HepG2 (cell line): ENCODE measurements at regions not wholly inside any gene's neighbourhood (a gene's known extent, or its start where the extent isn't known, plus 50 kb on each side); places are given as distances from the start of the nearest gene placed in this dataset.

Experiments used
- AFF4 ChIP-seq: sonication (generic); formaldehyde crosslinking; IDR thresholded peaks from 2 replicates; pipeline ENCODE4 v1.4.0; 2020; ENCODE audit warnings: missing genetic modification reagents
- ARNTL ChIP-seq: sonication (generic); formaldehyde crosslinking; IDR thresholded peaks from 2 replicates; pipeline ENCODE4 v1.4.0; 2020; ENCODE audit warnings: mild to moderate bottlenecking, missing genetic modification reagents
- FOXP1 ChIP-seq, 2 experiments: fragments of 450-650 bp in 1 of 2; IDR thresholded peaks; 2 replicates each; pipeline ENCODE4 v1.6.1; 2017 to 2018; ENCODE audit warnings: antibody characterized with exemption in 1 of 2
- HHEX ChIP-seq: IDR thresholded peaks from 2 replicates; pipeline ENCODE4 v1.6.1; 2016; ENCODE audit warnings: control low read depth
- KLF12 ChIP-seq: sonication (generic); formaldehyde crosslinking; IDR thresholded peaks from 2 replicates; pipeline ENCODE4 v1.4.0; 2020; ENCODE audit warnings: missing genetic modification reagents, borderline replicate concordance
- MLLT10 ChIP-seq: sonication (generic); formaldehyde crosslinking; IDR thresholded peaks from 2 replicates; pipeline ENCODE4 v1.4.0; 2020; ENCODE audit warnings: missing genetic modification reagents
- PCBP2 ChIP-seq: fragments of 200-400 bp; formaldehyde crosslinking; optimal IDR thresholded peaks from 2 replicates; pipeline ENCODE3; 2018; ENCODE audit warnings: low read length, low read depth; ENCODE audit not compliant: poor library complexity, severe bottlenecking
- POLR2G ChIP-seq: fragments of 200-400 bp; formaldehyde crosslinking; IDR thresholded peaks from 2 replicates; pipeline ENCODE4 v1.6.1; 2018; ENCODE audit warnings: mild to moderate bottlenecking, low read depth, low read length, moderate library complexity
- REXO4 ChIP-seq: sonication (generic); formaldehyde crosslinking; IDR thresholded peaks from 2 replicates; pipeline ENCODE4 v1.8.0; 2022; ENCODE audit warnings: missing genetic modification reagents, mild to moderate bottlenecking, borderline replicate concordance
- SYNCRIP ChIP-seq: fragments of 200-400 bp; formaldehyde crosslinking; IDR thresholded peaks from 2 replicates; pipeline ENCODE4 v1.6.1; 2018; ENCODE audit warnings: mild to moderate bottlenecking, low read depth, low read length; ENCODE audit not compliant: insufficient read depth
- TFAP4 ChIP-seq: sonication (generic); IDR thresholded peaks from 2 replicates; pipeline ENCODE4 v1.6.1; 2016; ENCODE audit warnings: low read depth, borderline replicate concordance
- U2AF2 ChIP-seq: fragments of 200-400 bp; formaldehyde crosslinking; IDR thresholded peaks from 2 replicates; pipeline ENCODE4 v1.6.1; 2017; ENCODE audit warnings: low read depth, mild to moderate bottlenecking, low read length
- ZNF225 ChIP-seq: sonication (generic); formaldehyde crosslinking; IDR thresholded peaks from 2 replicates; pipeline ENCODE4 v1.4.0; 2020; ENCODE audit warnings: mild to moderate bottlenecking, missing genetic modification reagents
- ZNF230 ChIP-seq: sonication (generic); formaldehyde crosslinking; IDR thresholded peaks from 2 replicates; pipeline ENCODE4 v1.4.0; 2020; ENCODE audit warnings: mild to moderate bottlenecking, missing genetic modification reagents
- ZNF263 ChIP-seq: sonication (generic); formaldehyde crosslinking; IDR thresholded peaks from 2 replicates; pipeline ENCODE4 v1.4.0; 2020; ENCODE audit warnings: missing genetic modification reagents
- ZNF451 ChIP-seq: sonication (generic); formaldehyde crosslinking; IDR thresholded peaks from 2 replicates; pipeline ENCODE4 v1.5.0; 2020; ENCODE audit warnings: mild to moderate bottlenecking, missing genetic modification reagents
- ZNF75D ChIP-seq: sonication (generic); formaldehyde crosslinking; IDR thresholded peaks from 2 replicates; pipeline ENCODE4 v1.8.1; 2023; ENCODE audit warnings: missing genetic modification reagents, mild to moderate bottlenecking, borderline replicate concordance
- TF ChIP-seq, protein P1 (sequence below): sonication (generic); formaldehyde crosslinking; IDR thresholded peaks from 2 replicates; pipeline ENCODE4 v1.8.1; 2023; ENCODE audit warnings: missing genetic modification reagents, mild to moderate bottlenecking, borderline replicate concordance
- TF ChIP-seq, protein P2 (sequence below): sonication (generic); formaldehyde crosslinking; IDR thresholded peaks from 2 replicates; pipeline ENCODE4 v1.5.0; 2020; ENCODE audit warnings: mild to moderate bottlenecking, missing genetic modification reagents
- TF ChIP-seq, protein P3 (sequence below): sonication (generic); formaldehyde crosslinking; IDR thresholded peaks from 2 replicates; pipeline ENCODE4 v1.5.0; 2020; ENCODE audit warnings: mild to moderate bottlenecking, missing genetic modification reagents, borderline replicate concordance

- TF ChIP-seq ZNF230 (CRISPR knock-in tag) (no peak), ZNF225 (CRISPR knock-in tag) (peak; percentile 64; the same call in 1 of the 2 replicates), ZNF451 (CRISPR knock-in tag) (0 out of 2 replicates have a peak, but pooled peaks have one; percentile 20), ARNTL (CRISPR knock-in tag) (peak; percentile 76), POLR2G (no peak), PCBP2 (no peak), KLF12 (CRISPR knock-in tag) (no peak), SYNCRIP (no peak), MLLT10 (CRISPR knock-in tag) (no peak), U2AF2 (no peak), ZNF263 (no peak), FOXP1 (IDR thresholded peaks at IDR 0.05) (no peak), FOXP1 (CRISPR knock-in tag; IDR thresholded peaks at IDR 0.05) (peak; percentile 70), HHEX (peak; percentile 87), ZNF75D (no peak), TFAP4 (peak; percentile 60; the same call in 1 of the 2 replicates), AFF4 (CRISPR knock-in tag) (no peak), REXO4 (CRISPR knock-in tag) (no peak)
- TF ChIP-seq, protein P1, sequence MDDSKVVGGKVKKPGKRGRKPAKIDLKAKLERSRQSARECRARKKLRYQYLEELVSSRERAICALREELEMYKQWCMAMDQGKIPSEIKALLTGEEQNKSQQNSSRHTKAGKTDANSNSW (CRISPR knock-in tag): no peak
- TF ChIP-seq, protein P2, sequence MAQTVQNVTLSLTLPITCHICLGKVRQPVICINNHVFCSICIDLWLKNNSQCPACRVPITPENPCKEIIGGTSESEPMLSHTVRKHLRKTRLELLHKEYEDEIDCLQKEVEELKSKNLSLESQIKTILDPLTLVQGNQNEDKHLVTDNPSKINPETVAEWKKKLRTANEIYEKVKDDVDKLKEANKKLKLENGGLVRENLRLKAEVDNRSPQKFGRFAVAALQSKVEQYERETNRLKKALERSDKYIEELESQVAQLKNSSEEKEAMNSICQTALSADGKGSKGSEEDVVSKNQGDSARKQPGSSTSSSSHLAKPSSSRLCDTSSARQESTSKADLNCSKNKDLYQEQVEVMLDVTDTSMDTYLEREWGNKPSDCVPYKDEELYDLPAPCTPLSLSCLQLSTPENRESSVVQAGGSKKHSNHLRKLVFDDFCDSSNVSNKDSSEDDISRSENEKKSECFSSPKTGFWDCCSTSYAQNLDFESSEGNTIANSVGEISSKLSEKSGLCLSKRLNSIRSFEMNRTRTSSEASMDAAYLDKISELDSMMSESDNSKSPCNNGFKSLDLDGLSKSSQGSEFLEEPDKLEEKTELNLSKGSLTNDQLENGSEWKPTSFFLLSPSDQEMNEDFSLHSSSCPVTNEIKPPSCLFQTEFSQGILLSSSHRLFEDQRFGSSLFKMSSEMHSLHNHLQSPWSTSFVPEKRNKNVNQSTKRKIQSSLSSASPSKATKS (CRISPR knock-in tag): no peak
- TF ChIP-seq, protein P3, sequence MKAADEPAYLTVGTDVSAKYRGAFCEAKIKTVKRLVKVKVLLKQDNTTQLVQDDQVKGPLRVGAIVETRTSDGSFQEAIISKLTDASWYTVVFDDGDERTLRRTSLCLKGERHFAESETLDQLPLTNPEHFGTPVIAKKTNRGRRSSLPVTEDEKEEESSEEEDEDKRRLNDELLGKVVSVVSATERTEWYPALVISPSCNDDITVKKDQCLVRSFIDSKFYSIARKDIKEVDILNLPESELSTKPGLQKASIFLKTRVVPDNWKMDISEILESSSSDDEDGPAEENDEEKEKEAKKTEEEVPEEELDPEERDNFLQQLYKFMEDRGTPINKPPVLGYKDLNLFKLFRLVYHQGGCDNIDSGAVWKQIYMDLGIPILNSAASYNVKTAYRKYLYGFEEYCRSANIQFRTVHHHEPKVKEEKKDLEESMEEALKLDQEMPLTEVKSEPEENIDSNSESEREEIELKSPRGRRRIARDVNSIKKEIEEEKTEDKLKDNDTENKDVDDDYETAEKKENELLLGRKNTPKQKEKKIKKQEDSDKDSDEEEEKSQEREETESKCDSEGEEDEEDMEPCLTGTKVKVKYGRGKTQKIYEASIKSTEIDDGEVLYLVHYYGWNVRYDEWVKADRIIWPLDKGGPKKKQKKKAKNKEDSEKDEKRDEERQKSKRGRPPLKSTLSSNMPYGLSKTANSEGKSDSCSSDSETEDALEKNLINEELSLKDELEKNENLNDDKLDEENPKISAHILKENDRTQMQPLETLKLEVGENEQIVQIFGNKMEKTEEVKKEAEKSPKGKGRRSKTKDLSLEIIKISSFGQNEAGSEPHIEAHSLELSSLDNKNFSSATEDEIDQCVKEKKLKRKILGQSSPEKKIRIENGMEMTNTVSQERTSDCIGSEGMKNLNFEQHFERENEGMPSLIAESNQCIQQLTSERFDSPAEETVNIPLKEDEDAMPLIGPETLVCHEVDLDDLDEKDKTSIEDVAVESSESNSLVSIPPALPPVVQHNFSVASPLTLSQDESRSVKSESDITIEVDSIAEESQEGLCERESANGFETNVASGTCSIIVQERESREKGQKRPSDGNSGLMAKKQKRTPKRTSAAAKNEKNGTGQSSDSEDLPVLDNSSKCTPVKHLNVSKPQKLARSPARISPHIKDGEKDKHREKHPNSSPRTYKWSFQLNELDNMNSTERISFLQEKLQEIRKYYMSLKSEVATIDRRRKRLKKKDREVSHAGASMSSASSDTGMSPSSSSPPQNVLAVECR (CRISPR knock-in tag): peak; percentile 32; the same call in 1 of the 2 replicates
Observed at GRCh38 chr5:172564188-172564587, 76.9 kb upstream of the NEURL1B start (continued).
